ENCODE measurements at regions not wholly inside any gene's neighbourhood (a gene's known extent, or its start where the extent isn't known, plus 50 kb on each side); places are given as distances from the start of the nearest gene placed in this dataset.

GRCh38 chr9:90129446-90129845, 513.2 kb downstream of the DIRAS2 start:
- Mint-ChIP-seq H3K27me3 (ENCODE audit: unreplicated experiment) (no peaks in the 10 kb centered on the region), H3K9me3 (ENCODE audit: unreplicated experiment) (no peaks in the 10 kb centered on the region), H3K27ac (ENCODE audit: unreplicated experiment) (no peak overlapping the region), H3K36me3 (ENCODE audit: low read depth, unreplicated experiment) (no peaks in the 10 kb centered on the region), H3K4me3 (ENCODE audit: unreplicated experiment) (no peak overlapping the region), H3K4me1 (ENCODE audit: unreplicated experiment) (no peaks in the 10 kb centered on the region)
- DNase-seq (ENCODE audit: low spot score): no peak
- TF ChIP-seq CTCF (IDR thresholded peaks at IDR 0.05; ENCODE audit: unreplicated experiment): no peak

- H3K4me3 Mint-ChIP-seq (ENCODE audit: unreplicated experiment): no peak overlapping the region
- H3K27me3 Mint-ChIP-seq (ENCODE audit: unreplicated experiment): no peaks in the 10 kb centered on the region
- TF ChIP-seq CTCF (IDR thresholded peaks at IDR 0.05; ENCODE audit: unreplicated experiment): no peak
- H3K36me3 Mint-ChIP-seq (ENCODE audit: low read depth, unreplicated experiment): no peaks in the 10 kb centered on the region
- DNase-seq (ENCODE audit: low spot score): no peak
- no peak overlapping the region for H3K27ac Mint-ChIP-seq (ENCODE audit: unreplicated experiment)
- H3K4me1 Mint-ChIP-seq (ENCODE audit: unreplicated experiment): no peaks in the 10 kb centered on the region
- H3K9me3 Mint-ChIP-seq (ENCODE audit: unreplicated experiment): no peaks in the 10 kb centered on the region
These were observed 511.1 kb downstream of the DIRAS2 start for GRCh38 chr9:90131568-90131967.

- Mint-ChIP-seq H3K36me3 (ENCODE audit: low read depth, unreplicated experiment) (no peaks in the 10 kb centered on the region), H3K27ac (ENCODE audit: unreplicated experiment) (no peak overlapping the region), H3K27me3 (ENCODE audit: unreplicated experiment) (no peaks in the 10 kb centered on the region), H3K9me3 (ENCODE audit: unreplicated experiment) (no peaks in the 10 kb centered on the region), H3K4me1 (ENCODE audit: unreplicated experiment) (no peaks in the 10 kb centered on the region), H3K4me3 (ENCODE audit: unreplicated experiment) (no peak overlapping the region)
- no peak for TF ChIP-seq CTCF (IDR thresholded peaks at IDR 0.05; ENCODE audit: unreplicated experiment)
- DNase-seq (ENCODE audit: low spot score): no peak
These were observed 509.8 kb downstream of the DIRAS2 start for GRCh38 chr9:90132866-90133265.

GRCh38 chr9:90137801-90138200, 504.8 kb downstream of the DIRAS2 start:
- no peaks in the 10 kb centered on the region for H3K36me3 Mint-ChIP-seq (ENCODE audit: low read depth, unreplicated experiment)
- no peak for TF ChIP-seq CTCF (IDR thresholded peaks at IDR 0.05; ENCODE audit: unreplicated experiment)
- H3K4me3 Mint-ChIP-seq (ENCODE audit: unreplicated experiment): no peak overlapping the region
- no peaks in the 10 kb centered on the region for H3K27me3 Mint-ChIP-seq (ENCODE audit: unreplicated experiment)
- no peak overlapping the region for H3K27ac Mint-ChIP-seq (ENCODE audit: unreplicated experiment)
- DNase-seq (ENCODE audit: low spot score): no peak
- H3K4me1 Mint-ChIP-seq (ENCODE audit: unreplicated experiment): peaks cover 4% of the 10 kb centered on the region
- no peaks in the 10 kb centered on the region for H3K9me3 Mint-ChIP-seq (ENCODE audit: unreplicated experiment)

- Mint-ChIP-seq H3K36me3 (ENCODE audit: low read depth, unreplicated experiment) (no peaks in the 10 kb centered on the region), H3K27me3 (ENCODE audit: unreplicated experiment) (no peaks in the 10 kb centered on the region), H3K4me1 (ENCODE audit: unreplicated experiment) (peaks cover 4% of the 10 kb centered on the region), H3K9me3 (ENCODE audit: unreplicated experiment) (no peaks in the 10 kb centered on the region), H3K27ac (ENCODE audit: unreplicated experiment) (no peak overlapping the region), H3K4me3 (ENCODE audit: unreplicated experiment) (no peak overlapping the region)
- DNase-seq (ENCODE audit: low spot score): no peak
- TF ChIP-seq CTCF (IDR thresholded peaks at IDR 0.05; ENCODE audit: unreplicated experiment): no peak
These were observed 502.3 kb downstream of the DIRAS2 start for GRCh38 chr9:90140131-90140818.

Measured in endothelial cell (in vitro differentiated cells).